ENCODE measurements at regions not wholly inside any gene's neighbourhood (a gene's known extent, or its start where the extent isn't known, plus 50 kb on each side); places are given as distances from the start of the nearest gene placed in this dataset.

GRCh38 chr15:61282661-61283060 lies 53.6 kb upstream of the RORA start:
- H3K36me3 ChIP-seq (replicated peaks; ENCODE audit: low read depth, low read length) = no peaks in the 10 kb centered on the region
- TF ChIP-seq CTCF (IDR thresholded peaks at IDR 0.05; ENCODE audit: low read depth, low read length) (no peak), EZH2phosphoT487 (IDR thresholded peaks at IDR 0.05; ENCODE audit: low read depth) (no peak)
- H3K4me1 ChIP-seq (ENCODE audit: low read length) = no peaks in the 10 kb centered on the region
- H3K27ac ChIP-seq (ENCODE audit: low read length) = no peak overlapping the region
- H2AFZ ChIP-seq (ENCODE audit: low read depth, low read length) = no peak overlapping the region
- H4K20me1 ChIP-seq (ENCODE audit: insufficient read depth, low read length) = no peaks in the 10 kb centered on the region
- peaks cover 20% of the 10 kb centered on the region; the same call in 1 of the 2 replicates for H3K27me3 ChIP-seq (ENCODE audit: low read depth, low read length)
- no peaks in the 10 kb centered on the region for H3K79me2 ChIP-seq (ENCODE audit: low read length)
- no peak overlapping the region for H3K9ac ChIP-seq (ENCODE audit: low read length)
- H3K4me2 ChIP-seq (ENCODE audit: low read length) = no peak overlapping the region
- H3K9me3 ChIP-seq (ENCODE audit: insufficient read depth, low read length) = no peaks in the 10 kb centered on the region
- no peak overlapping the region for H3K4me3 ChIP-seq (ENCODE audit: low read length)

GRCh38 chr15:61281328-61281727 lies 52.2 kb upstream of the RORA start:
- Histone ChIP-seq H3K9me3 (ENCODE audit: insufficient read depth, low read length) (no peaks in the 10 kb centered on the region), H4K20me1 (ENCODE audit: insufficient read depth, low read length) (no peaks in the 10 kb centered on the region), H3K36me3 (replicated peaks; ENCODE audit: low read depth, low read length) (no peaks in the 10 kb centered on the region), H3K4me2 (ENCODE audit: low read length) (no peak overlapping the region), H3K79me2 (ENCODE audit: low read length) (no peaks in the 10 kb centered on the region), H3K9ac (ENCODE audit: low read length) (no peak overlapping the region), H3K4me3 (ENCODE audit: low read length) (no peak overlapping the region), H3K27me3 (ENCODE audit: low read depth, low read length) (peaks cover 20% of the 10 kb centered on the region; the same call in 1 of the 2 replicates), H2AFZ (ENCODE audit: low read depth, low read length) (no peak overlapping the region), H3K27ac (ENCODE audit: low read length) (no peak overlapping the region), H3K4me1 (ENCODE audit: low read length) (no peaks in the 10 kb centered on the region)
- TF ChIP-seq EZH2phosphoT487 (IDR thresholded peaks at IDR 0.05; ENCODE audit: low read depth) (no peak), CTCF (IDR thresholded peaks at IDR 0.05; ENCODE audit: low read depth, low read length) (no peak)

All from OCI-LY3 (cell line).